ENCODE measurements at regions not wholly inside any gene's neighbourhood (a gene's known extent, or its start where the extent isn't known, plus 50 kb on each side); places are given as distances from the start of the nearest gene placed in this dataset.

- TF ChIP-seq CTCF (IDR thresholded peaks at IDR 0.05 in 2 of 3, conservative IDR thresholded peaks at IDR 0.05 in 1 of 3; ENCODE audit: borderline replicate concordance in 1 of 3, insufficient read depth in 1 of 3, low read depth in 2 of 3, low read length in 2 of 3) (no peak), RAD21 (IDR thresholded peaks at IDR 0.05; ENCODE audit: low read depth) (no peak), EZH2phosphoT487 (IDR thresholded peaks at IDR 0.05; ENCODE audit: borderline replicate concordance) (no peak), SRF (IDR thresholded peaks at IDR 0.05; ENCODE audit: low read depth) (no peak), MAX (IDR thresholded peaks at IDR 0.05) (no peak), ZBTB33 (IDR thresholded peaks at IDR 0.05; ENCODE audit: extremely low read depth, insufficient replicate concordance, low read length) (no peak), POLR2A (IDR thresholded peaks at IDR 0.05; ENCODE audit: borderline replicate concordance, extremely low read depth, insufficient read depth, insufficient read length) (no peak), JUND (IDR thresholded peaks at IDR 0.05) (no peak), POLR2AphosphoS5 (IDR thresholded peaks at IDR 0.05; ENCODE audit: low read depth, low read length) (no peak), SP1 (IDR thresholded peaks at IDR 0.05; ENCODE audit: low read depth) (no peak), YY1 (IDR thresholded peaks at IDR 0.05; ENCODE audit: extremely low read depth, insufficient replicate concordance, low read depth, low read length) (no peak)
These were observed 252.9 kb downstream of the GPM6A start for GRCh38 chr4:175559126-175559525.
